Epithelial cell of proximal tubule (primary cell): ENCODE measurements at regions not wholly inside any gene's neighbourhood (a gene's known extent, or its start where the extent isn't known, plus 50 kb on each side); places are given as distances from the start of the nearest gene placed in this dataset.

Experiments
- DNase-seq: peaks from one replicate; pipeline ENCODE4 v3.0.0-alpha.2; 2011; ENCODE audit warnings: low read depth
- H3K4me3 ChIP-seq: 2 replicates; pipeline ENCODE4 v1.5.1; 2011; ENCODE audit warnings: low read depth, mild to moderate bottlenecking, low read length
- TF ChIP-seq, protein P1 (sequence below): conservative IDR thresholded peaks from 2 replicates; pipeline ENCODE4 v1.5.1; 2012; ENCODE audit warnings: low read depth, mild to moderate bottlenecking, low read length

DNA sequence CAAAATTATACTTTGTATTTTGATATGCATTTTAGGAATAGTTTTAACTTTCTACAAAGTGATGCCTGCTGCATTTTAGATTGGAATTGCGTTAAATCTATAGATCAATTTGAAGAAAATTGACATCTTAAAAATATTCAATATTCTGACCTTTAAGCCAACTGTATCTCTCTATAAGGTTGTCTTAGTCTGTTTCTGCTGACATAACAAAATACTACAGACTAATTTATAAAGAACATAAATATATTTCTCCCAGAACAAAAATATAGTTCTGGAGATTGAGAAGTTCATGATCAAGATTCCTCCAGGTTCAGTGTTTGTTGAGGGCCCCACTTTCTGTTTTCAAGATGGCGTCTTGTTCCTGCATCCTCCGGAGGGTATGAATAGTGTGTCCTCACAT, 73.6 kb upstream of the NEGR1 start:
- TF ChIP-seq, protein P1, sequence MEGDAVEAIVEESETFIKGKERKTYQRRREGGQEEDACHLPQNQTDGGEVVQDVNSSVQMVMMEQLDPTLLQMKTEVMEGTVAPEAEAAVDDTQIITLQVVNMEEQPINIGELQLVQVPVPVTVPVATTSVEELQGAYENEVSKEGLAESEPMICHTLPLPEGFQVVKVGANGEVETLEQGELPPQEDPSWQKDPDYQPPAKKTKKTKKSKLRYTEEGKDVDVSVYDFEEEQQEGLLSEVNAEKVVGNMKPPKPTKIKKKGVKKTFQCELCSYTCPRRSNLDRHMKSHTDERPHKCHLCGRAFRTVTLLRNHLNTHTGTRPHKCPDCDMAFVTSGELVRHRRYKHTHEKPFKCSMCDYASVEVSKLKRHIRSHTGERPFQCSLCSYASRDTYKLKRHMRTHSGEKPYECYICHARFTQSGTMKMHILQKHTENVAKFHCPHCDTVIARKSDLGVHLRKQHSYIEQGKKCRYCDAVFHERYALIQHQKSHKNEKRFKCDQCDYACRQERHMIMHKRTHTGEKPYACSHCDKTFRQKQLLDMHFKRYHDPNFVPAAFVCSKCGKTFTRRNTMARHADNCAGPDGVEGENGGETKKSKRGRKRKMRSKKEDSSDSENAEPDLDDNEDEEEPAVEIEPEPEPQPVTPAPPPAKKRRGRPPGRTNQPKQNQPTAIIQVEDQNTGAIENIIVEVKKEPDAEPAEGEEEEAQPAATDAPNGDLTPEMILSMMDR = no peak
- no peak for DNase-seq
- no peak overlapping the region for H3K4me3 ChIP-seq

DNA sequence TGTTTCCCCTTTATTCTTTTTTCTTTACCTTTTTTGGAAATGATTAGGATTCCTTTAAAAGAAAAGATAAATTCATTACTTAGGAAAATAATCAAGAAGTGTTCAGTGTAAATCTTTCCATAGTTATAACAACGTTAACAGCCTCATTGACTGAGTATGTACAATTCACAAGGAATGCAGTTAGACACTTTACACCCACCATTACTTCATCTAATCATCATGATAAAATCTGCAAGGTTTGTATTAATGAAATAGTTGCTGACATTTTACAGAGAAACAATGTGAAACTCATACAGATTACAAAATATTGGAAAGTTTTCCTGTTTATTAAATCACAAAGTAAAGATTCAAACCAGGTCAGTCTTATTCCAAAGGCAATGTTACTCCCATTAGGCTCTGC, 59.3 kb upstream of the NEGR1 start:
- H3K4me3 ChIP-seq = no peak overlapping the region
- TF ChIP-seq, protein P1 = no peak
- no peak for DNase-seq

DNA sequence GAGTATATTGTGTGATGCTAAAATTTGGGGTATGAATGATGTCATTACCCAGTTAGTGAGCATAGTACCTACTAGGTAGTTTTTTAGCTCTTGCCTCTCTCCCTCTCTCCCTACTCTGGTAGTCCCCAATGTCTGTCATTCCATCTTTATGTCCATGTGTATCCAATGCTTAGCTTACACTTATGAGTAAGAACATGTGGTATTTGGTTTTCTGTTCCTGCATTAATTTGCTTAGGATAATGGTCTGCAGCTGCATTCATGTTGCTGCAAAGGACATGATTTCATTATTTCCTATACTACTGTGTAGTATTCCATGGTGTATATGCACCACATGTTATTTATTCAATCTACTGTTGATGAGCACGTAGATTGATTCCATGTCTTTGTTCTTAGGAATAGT, 54.4 kb upstream of the NEGR1 start:
- TF ChIP-seq, protein P1 = no peak
- DNase-seq = no peak
- H3K4me3 ChIP-seq = no peak overlapping the region
